GM18870 (cell line): ENCODE measurements at regions not wholly inside any gene's neighbourhood (a gene's known extent, or its start where the extent isn't known, plus 50 kb on each side); places are given as distances from the start of the nearest gene placed in this dataset.
"Not testable (repeated sequence)": the region's sequence is repeated elsewhere in the genome, so short reads cannot be mapped to it uniquely, and the experiment has no call there.

Source experiments
- ATAC-seq: cut with Tn5 transposase; IDR thresholded peaks from one replicate; pipeline ENCODE4 v1.9.1; 2021; ENCODE audit warnings: moderate library complexity; ENCODE audit not compliant: unreplicated experiment

- no peak for ATAC-seq
These were observed 161.2 kb downstream of the C9orf50 start for GRCh38 chr9:129459547-129460322.

GRCh38 chr9:129458663-129459546, 162.0 kb downstream of the C9orf50 start:
- ATAC-seq = no peak

GRCh38 chr9:129458155-129458661, 162.7 kb downstream of the C9orf50 start:
- ATAC-seq = no peak

DNA sequence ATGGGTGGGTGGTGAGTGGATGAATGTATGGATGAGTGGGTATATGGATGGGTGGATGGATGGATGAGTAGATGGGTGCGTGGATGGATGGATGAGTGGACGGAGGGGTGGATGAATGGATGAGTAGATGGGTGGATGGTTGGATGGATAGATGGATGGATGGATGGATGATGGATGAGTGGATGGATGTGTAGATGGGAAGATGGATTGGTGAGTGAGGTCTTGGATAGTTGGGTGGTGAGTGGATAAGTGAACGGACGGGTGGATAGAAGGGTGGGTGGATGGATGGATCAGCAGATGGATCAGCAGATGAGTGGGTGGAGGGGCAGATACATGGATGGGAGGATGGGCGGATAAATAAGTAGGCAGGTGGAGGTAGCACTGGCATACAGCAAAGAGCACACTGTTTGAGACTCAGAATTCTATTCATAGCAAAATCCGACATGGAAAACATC, 163.5 kb downstream of the C9orf50 start:
- no peak for ATAC-seq

DNA sequence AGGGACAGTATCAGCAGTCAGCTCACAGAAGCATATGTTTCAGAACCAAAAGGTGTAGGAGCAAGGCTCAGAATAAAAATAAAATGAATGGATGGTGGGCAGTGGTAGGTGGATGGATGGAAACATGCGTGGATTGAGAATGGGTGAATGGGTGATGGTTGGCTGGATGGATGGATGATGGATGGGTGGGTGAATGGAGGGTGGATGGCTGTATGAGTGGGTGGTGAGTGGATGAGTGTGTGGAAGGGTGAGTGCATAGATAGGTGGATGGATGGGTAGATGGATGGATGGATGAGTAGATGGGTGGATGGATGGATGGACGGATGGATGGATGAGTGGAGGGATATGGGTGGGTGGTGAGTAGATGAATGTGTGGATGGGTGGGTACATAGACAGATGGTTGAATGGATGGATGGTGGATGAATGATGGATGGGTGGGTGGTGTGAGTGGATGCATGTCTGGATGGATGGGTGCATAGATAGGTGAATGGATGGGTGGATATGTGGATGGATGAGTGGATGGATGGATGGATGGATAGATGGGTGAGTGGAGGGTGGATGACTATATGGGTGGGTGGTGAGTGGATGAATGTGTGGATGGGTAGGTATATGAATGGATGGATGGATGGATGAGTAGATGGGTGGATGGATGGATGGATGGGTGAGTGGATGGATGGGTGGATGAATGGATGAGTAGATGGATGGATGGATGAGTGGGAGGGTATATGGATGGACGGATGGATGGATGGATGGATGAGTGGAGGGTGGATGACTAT, 164.2 kb downstream of the C9orf50 start:
- ATAC-seq = no peak

- ATAC-seq = no peak
These were observed 165.5 kb downstream of the C9orf50 start for GRCh38 chr9:129455151-129455995.

GRCh38 chr9:129454467-129455067, 166.3 kb downstream of the C9orf50 start:
- ATAC-seq = no peak

DNA sequence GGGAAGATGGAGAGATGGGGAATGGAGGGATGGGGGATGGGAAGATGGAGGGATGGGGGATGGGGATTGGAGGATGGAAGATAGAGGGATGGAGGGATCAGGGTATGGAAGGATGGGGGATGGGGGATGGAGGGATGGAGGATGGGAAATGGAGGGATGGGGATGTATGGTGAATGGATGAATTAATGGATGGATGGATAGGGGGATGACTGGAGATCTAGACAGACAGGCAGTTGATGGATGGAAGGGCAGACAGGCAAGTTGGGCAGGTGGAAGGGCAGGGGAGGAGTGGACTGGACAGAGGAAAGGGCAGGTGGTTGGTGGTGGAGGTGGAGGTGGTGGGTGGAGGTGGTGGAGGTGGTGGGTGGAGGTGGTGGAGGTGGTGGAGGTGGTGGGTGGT, 167.2 kb downstream of the C9orf50 start:
- no peak for ATAC-seq

- ATAC-seq = no peak
These were observed 169.2 kb downstream of the C9orf50 start for GRCh38 chr9:129451669-129452068.

DNA sequence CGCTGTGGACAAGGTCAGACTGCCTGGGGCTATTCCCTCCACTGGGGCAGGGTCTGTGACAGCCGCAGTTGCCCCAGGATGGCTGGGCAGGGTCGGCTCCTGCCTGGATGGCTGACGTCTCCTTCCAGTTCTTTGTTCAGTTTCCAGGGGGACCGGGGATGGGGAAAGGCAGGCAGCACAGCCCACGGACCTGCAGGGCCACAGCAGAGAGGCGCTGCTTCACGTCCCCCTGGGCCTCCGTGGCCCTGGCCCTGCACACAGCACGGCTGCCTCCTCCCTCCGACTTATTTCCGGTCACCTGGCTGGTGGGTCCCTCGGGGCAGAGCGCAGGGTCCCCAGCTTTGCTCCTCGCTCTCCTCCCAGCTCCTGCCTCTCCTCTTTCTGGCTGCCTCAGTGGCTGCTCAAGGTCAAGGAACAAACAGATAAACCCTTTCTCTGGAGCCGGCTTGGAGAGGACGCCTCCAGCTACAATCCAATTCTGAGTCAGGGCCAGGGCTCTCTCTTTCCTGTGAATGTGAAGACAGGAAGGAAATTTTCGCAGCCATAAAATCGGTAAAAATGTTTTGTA, 169.7 kb downstream of the C9orf50 start:
- ATAC-seq = no peak

- ATAC-seq = no peak
These were observed 171.8 kb downstream of the C9orf50 start for GRCh38 chr9:129449066-129449465.

DNA sequence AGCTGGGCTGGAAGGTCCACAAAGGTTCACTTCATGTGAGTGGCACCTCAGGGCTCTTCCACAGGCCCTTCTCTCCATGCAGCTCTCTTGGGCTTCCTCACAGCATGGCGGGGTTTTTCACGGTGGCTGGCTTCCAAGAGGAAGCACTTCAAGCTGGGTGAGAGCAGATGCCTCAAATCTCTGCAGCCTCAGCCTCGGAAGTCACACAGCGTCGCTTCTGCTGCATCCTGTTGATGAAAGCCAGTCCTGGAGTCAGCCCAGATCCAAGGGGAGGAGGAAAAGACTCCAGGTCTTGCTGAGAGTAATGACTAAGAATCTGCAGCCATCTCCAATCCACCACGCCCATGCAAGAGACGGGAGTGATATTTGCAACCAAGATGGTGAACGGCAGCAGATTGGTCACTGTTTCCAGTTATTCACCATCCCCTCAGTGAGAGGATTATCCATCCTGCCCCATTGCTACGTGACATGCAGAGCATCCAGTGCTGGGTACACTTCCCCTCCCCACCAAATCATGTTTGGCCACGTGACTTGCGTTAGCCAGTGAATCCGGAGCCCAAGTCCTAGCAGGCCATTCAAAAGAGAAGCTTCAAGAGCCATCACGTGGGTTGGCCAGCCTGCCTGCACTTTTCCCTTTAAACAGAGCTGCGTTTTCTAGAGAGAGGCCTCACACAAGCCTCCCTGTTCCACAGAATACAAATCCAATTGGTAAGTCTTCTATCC, 173.9 kb downstream of the C9orf50 start:
- no peak for ATAC-seq

DNA sequence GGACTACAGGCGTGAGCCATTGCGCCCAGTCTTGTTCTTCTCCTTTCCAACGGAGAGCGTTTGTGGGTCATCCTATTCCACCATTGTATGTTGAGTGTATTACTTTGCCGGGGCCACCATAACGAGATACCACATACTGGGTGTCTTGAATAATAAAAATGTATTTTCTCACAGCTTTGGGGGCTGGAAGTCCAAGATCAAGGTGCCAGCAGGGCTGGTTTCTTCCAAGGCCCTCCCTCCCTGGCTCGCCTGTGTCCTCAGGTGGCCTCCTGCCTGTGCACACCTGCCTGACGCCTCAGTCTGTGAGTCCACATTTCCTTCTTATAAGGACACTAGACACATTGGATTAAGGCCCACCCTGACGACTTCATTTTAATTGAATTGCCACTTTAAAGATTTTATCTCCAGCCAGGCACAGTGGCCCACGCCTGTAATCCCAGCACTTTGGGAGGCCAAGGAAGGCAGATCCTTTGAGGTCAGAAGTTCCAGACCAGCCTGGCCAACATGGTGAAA, 175.1 kb downstream of the C9orf50 start:
- ATAC-seq = no peak

- ATAC-seq = not testable (repeated sequence)
These were observed 177.3 kb downstream of the C9orf50 start for GRCh38 chr9:129443515-129444164.

DNA sequence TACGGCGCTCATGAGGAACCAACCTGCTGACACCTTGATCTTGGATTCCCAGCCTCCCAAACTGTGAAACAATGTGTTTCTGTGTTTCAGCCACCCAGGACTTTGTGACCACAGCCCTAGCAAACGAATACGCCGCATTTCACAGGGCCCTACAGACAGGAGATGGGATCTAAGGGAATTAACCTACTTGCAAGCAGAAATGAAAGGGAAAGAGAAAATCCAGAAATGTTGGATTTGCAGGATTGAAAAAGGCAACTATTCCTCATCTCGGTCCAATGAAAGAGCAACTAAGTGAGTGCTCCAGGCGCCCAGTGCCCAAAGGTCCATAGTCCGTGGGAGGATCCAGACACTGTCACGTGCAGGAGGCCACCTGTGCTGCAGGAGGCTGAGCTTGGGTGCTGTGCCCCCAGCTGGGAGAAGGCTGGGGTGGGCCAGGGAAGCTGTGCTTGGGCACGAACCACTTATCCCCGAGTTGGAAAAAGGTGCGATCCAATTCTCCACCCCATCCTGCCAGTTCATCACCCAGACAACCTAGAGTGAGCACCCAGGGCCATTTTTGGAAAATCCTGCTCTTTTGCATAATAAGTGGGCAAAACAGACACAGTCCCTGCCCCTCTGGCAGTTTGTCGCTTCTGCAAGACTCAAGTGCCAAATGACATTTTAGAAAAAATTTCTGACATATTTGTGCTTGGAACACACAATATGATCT, 177.9 kb downstream of the C9orf50 start:
- ATAC-seq = no peak

DNA sequence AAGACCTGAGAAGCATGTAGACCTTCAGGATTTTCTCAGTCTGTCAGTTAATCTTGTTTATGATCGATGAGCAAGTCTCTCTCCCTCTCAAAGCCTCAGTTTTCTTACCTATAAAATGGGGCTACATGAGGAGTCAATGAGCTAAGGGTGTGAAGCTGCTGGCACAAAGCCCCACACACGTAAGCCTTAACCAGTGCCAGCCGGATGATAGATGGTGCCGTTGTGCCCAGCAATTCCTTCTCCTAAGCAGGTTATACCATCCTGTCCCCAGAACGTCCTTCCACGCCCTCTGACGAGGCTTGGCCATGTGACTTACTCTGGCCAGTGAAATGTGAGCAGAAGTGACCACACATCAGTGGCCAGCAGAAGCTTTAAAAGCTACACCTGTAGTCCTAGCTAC, 179.0 kb downstream of the C9orf50 start:
- no peak for ATAC-seq

DNA sequence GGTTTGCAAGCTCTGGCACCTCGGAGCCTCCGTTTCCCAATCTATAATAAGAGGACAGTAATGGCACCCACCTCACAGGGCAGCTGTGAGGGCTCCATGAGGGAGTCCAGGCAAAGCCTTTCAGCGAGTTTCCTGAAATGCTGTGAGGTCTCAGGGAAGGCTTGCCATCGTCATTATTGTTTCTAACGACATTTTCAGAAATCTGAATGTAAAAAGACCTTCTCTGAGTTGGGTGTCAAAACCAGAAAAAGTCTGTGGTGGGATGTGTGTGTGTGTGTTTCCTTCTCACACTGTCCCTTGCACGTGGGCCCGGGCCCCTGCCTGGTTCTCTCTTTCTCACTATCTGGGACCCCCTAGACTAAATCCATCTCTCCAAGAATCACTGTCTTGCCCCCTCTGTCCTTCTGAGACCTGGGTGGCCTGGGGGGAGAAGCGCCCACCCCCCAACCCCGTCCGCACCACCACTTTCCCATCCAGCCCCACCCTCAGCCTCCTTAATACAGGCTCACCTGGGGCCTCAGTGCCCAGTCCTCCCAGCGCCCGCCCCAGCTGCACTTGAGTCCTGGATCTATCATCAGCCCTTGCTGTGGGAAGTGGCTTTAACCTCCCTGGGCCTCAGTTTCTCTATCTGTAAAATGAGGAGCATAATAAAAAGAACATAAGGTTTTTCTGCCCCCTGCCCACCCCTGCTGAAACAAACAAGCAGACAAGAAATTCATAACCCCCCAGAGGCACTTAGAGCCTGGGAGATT, 180.3 kb downstream of the C9orf50 start:
- ATAC-seq = no peak
